HG02798 (cell line): ENCODE measurements at regions not wholly inside any gene's neighbourhood (a gene's known extent, or its start where the extent isn't known, plus 50 kb on each side); places are given as distances from the start of the nearest gene placed in this dataset.

Source experiments
- ATAC-seq: cut with Tn5 transposase; IDR thresholded peaks from one replicate; pipeline ENCODE4 v1.9.1; 2021; ENCODE audit warnings: mild to moderate bottlenecking; ENCODE audit not compliant: unreplicated experiment, poor library complexity

GRCh38 chr2:234669001-234669400, 172.1 kb upstream of the ARL4C start:
- no peak for ATAC-seq

GRCh38 chr2:234666911-234667310, 170.0 kb upstream of the ARL4C start:
- ATAC-seq, result no peak

GRCh38 chr2:234665304-234665703, 168.4 kb upstream of the ARL4C start:
- ATAC-seq, result no peak

- ATAC-seq, result no peak
Measured at GRCh38 chr2:234661849-234662248, 165.0 kb upstream of the ARL4C start.

GRCh38 chr2:234661175-234661574, 164.3 kb upstream of the ARL4C start:
- ATAC-seq, result no peak

GRCh38 chr2:234655706-234656105, 158.8 kb upstream of the ARL4C start:
- no peak for ATAC-seq

- no peak for ATAC-seq
Measured at GRCh38 chr2:234650911-234651310, 154.0 kb upstream of the ARL4C start.

GRCh38 chr2:234649951-234650350, 153.1 kb upstream of the ARL4C start:
- no peak for ATAC-seq

- ATAC-seq, result no peak
Measured at GRCh38 chr2:234643407-234643806, 146.5 kb upstream of the ARL4C start.

- ATAC-seq, result no peak
Measured at GRCh38 chr2:234641086-234641485, 144.2 kb upstream of the ARL4C start.

- ATAC-seq, result no peak
Measured at GRCh38 chr2:234640657-234641056, 143.8 kb upstream of the ARL4C start.

- ATAC-seq, result no peak
Measured at GRCh38 chr2:234638966-234639365, 142.1 kb upstream of the ARL4C start.

- ATAC-seq, result no peak
Measured at GRCh38 chr2:234635284-234635683, 138.4 kb upstream of the ARL4C start.

GRCh38 chr2:234633581-234634230, 136.8 kb upstream of the ARL4C start:
- no peak for ATAC-seq

- no peak for ATAC-seq
Measured at GRCh38 chr2:234632527-234633391, 135.9 kb upstream of the ARL4C start.

GRCh38 chr2:234631646-234632514, 135.0 kb upstream of the ARL4C start:
- ATAC-seq, result no peak

- ATAC-seq, result no peak
Measured at GRCh38 chr2:234630801-234631261, 133.9 kb upstream of the ARL4C start.

- no peak for ATAC-seq
Measured at GRCh38 chr2:234629596-234629995, 132.7 kb upstream of the ARL4C start.

- no peak for ATAC-seq
Measured at GRCh38 chr2:234628953-234629352, 132.1 kb upstream of the ARL4C start.

GRCh38 chr2:234627308-234627707, 130.4 kb upstream of the ARL4C start:
- ATAC-seq, result no peak
